GM12873 (cell line): ENCODE measurements at regions not wholly inside any gene's neighbourhood (a gene's known extent, or its start where the extent isn't known, plus 50 kb on each side); places are given as distances from the start of the nearest gene placed in this dataset.

ENCODE experiments used
- TF ChIP-seq, protein P1 (sequence below): IDR thresholded peaks from 2 replicates; pipeline ENCODE4 v1.5.1; 2012; ENCODE audit warnings: low read depth, mild to moderate bottlenecking, moderate library complexity, low read length, control low read depth; ENCODE audit not compliant: insufficient read depth; ENCODE audit errors: missing control alignments

GRCh38 chr2:145065342-145065741, 545.4 kb upstream of the ZEB2 start:
- TF ChIP-seq, protein P1, sequence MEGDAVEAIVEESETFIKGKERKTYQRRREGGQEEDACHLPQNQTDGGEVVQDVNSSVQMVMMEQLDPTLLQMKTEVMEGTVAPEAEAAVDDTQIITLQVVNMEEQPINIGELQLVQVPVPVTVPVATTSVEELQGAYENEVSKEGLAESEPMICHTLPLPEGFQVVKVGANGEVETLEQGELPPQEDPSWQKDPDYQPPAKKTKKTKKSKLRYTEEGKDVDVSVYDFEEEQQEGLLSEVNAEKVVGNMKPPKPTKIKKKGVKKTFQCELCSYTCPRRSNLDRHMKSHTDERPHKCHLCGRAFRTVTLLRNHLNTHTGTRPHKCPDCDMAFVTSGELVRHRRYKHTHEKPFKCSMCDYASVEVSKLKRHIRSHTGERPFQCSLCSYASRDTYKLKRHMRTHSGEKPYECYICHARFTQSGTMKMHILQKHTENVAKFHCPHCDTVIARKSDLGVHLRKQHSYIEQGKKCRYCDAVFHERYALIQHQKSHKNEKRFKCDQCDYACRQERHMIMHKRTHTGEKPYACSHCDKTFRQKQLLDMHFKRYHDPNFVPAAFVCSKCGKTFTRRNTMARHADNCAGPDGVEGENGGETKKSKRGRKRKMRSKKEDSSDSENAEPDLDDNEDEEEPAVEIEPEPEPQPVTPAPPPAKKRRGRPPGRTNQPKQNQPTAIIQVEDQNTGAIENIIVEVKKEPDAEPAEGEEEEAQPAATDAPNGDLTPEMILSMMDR: no peak

DNA sequence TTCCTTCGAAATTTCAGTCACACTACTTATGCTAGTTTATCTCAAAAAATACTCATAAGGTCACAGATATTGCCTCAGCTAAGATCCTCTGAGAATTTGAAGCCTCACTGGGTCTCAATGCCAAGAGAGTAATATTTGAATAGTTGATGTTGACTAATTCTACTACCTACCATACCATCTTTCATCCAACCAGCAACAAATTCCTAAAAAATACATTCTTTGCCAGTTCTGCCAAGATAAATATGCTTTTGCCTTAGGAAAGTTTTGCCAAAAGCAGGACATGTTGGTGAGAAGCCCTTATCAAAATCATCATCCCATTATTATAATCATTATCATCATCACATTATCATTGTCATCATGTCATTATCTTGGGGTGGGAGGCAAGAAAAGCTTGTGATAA, 544.6 kb upstream of the ZEB2 start:
- TF ChIP-seq, protein P1: no peak

GRCh38 chr2:145060876-145061275, 541.0 kb upstream of the ZEB2 start:
- TF ChIP-seq, protein P1: no peak

- TF ChIP-seq, protein P1: no peak
These were observed 540.0 kb upstream of the ZEB2 start for GRCh38 chr2:145059914-145060313.

- TF ChIP-seq, protein P1: no peak
These were observed 539.4 kb upstream of the ZEB2 start for GRCh38 chr2:145059343-145059742.

DNA sequence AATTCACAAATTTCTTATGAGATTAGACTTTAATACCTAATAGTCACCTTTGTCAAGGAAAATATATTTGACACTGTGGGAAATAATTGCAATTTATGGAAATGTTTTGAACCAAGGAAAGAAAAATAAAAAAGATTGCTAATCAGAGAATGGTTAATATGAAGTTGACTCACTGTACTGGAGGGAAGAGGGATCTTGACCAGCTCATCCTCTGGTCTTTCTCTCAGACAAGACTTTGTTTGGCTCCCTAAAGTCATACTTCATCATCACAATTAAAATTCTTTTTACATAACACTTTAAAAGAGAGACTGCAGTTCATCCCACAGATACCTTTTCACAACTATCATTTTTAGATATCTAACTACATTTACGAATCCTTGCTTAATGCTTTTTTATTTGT, 538.5 kb upstream of the ZEB2 start:
- TF ChIP-seq, protein P1: no peak

DNA sequence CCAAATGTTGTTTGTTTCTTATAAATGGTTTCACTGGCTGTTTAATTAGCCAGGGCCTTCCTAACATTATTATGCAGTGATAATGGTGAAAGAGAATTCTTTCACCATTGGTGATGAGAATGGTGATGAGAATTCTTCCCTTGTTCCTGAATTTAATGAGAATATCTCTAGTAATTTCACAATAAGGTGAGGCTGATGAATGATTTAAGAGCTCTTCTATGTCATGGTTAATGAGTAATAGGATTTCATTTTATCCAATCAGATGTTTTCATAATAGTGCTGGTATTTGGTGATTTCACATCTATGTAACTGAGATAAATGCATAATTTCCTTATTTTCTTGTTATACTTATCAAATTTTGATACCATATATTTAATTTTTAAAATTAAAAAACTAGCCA, 535.7 kb upstream of the ZEB2 start:
- TF ChIP-seq, protein P1: no peak
